Left lung (tissue), 4 donors: ENCODE measurements at regions not wholly inside any gene's neighbourhood (a gene's known extent, or its start where the extent isn't known, plus 50 kb on each side); places are given as distances from the start of the nearest gene placed in this dataset.

Source experiments
- ATAC-seq: fragments of 200-7000 bp; cut with Tn5 transposase; one replicate; pipeline ENCODE4 v1.9.1; 2020; ENCODE audit warnings: moderate library complexity
- DNase-seq, 4 donors: peaks; one replicate each; pipeline ENCODE4 v3.0.0-alpha.2; 2013 to 2020
- H3K27ac ChIP-seq, 2 donors: fragments of 200-600 bp; sonication (generic) in 1 of 2; one replicate each; pipeline versions ENCODE4 v1.5.0 to v1.8.0; 2020 to 2021
- H3K27me3 ChIP-seq, 2 donors: fragments of 200-600 bp; sonication (generic) in 1 of 2; one replicate each; pipeline versions ENCODE4 v1.5.0 to v1.8.0; 2020 to 2021
- H3K36me3 ChIP-seq, 2 donors: fragments of 200-600 bp; sonication (generic) in 1 of 2; one replicate each; pipeline versions ENCODE4 v1.5.0 to v1.8.0; 2020 to 2021
- H3K4me1 ChIP-seq, 2 donors: fragments of 200-600 bp; one replicate each; pipeline ENCODE4 v1.8.0; 2021
- H3K4me3 ChIP-seq, 2 donors: fragments of 200-600 bp; sonication (generic) in 1 of 2; one replicate each; pipeline versions ENCODE4 v1.5.0 to v1.8.0; 2020 to 2021; ENCODE audit warnings: mild to moderate bottlenecking in 1 of 2
- H3K9me3 ChIP-seq, 2 donors: fragments of 200-600 bp; sonication (generic) in 1 of 2; one replicate each; pipeline versions ENCODE4 v1.5.0 to v1.8.0; 2020 to 2021
- intact Hi-C, 2 donors: fragments of 100-400 bp; cut with DNase I; formaldehyde crosslinking; loops; one replicate each; pipeline versions ENCODE4 v1.11.2 to v1.14.2; 2022
- TF ChIP-seq, protein P1 (sequence below), 2 donors: fragments of 200-600 bp; sonication (generic) in 1 of 2; IDR thresholded peaks; one replicate each; pipeline versions ENCODE4 v1.5.0 to v1.8.0; 2021; ENCODE audit warnings: antibody characterized with exemption in 2 of 2
- donor health status: DM: no; HTN: yes; CAD: no.
- donor health status: DM: no; HTN: no; CAD: no.

DNA sequence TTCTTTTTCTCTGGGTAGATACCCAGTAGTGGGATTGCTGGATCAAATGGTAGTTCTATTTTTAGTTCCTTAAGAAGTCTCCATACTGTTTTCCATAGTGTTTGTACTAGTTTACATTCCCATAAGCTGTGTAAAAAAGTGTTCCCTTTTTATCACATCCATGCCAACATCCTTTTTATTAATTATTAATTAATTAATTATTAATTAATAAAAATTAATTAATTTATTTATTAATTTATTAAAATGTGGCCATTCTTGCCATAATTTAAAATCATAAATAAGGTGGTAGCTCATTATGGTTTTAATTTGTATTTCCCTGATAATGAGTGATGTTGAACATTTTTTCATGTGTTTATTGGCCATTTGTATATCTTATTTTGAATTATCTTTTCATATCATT, 173.9 kb upstream of the FOXN2 start:
- TF ChIP-seq, protein P1, sequence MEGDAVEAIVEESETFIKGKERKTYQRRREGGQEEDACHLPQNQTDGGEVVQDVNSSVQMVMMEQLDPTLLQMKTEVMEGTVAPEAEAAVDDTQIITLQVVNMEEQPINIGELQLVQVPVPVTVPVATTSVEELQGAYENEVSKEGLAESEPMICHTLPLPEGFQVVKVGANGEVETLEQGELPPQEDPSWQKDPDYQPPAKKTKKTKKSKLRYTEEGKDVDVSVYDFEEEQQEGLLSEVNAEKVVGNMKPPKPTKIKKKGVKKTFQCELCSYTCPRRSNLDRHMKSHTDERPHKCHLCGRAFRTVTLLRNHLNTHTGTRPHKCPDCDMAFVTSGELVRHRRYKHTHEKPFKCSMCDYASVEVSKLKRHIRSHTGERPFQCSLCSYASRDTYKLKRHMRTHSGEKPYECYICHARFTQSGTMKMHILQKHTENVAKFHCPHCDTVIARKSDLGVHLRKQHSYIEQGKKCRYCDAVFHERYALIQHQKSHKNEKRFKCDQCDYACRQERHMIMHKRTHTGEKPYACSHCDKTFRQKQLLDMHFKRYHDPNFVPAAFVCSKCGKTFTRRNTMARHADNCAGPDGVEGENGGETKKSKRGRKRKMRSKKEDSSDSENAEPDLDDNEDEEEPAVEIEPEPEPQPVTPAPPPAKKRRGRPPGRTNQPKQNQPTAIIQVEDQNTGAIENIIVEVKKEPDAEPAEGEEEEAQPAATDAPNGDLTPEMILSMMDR (IDR thresholded peaks at IDR 0.05), result no peak
- DNase-seq (no peak), ATAC-seq (no peak)
- intact Hi-C loops, result no loop called here
- no peak overlapping the region for H3K4me3 ChIP-seq
- no peaks in the 10 kb centered on the region for H3K9me3 ChIP-seq
- no peak overlapping the region for H3K27ac ChIP-seq
- peaks cover 0 to 10% of the 10 kb centered on the region in 2 donors for H3K4me1 ChIP-seq
- no peaks in the 10 kb centered on the region for H3K27me3 ChIP-seq
- no peaks in the 10 kb centered on the region for H3K36me3 ChIP-seq

DNA sequence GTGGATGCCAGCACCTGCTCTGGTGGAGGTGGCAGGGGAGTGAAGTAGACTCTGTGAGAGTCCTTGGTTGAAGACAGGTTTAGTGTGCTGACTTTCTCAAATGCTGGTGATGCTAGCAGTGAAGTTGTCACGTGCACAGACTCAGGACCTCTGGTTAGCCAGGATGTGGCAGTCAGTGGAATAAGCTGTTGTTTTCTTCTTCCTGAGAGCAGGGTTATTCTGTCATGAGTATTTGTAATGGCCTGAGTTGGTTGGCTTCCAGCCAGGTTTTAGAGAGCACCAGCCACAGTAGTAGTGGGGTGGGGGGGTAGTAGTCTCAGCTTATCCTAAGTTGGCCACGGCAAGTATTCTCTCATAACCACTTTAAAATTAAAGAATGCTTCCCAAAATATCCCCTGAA, 169.7 kb upstream of the FOXN2 start:
- H3K36me3 ChIP-seq, result no peaks in the 10 kb centered on the region
- H3K27ac ChIP-seq, result no peak overlapping the region
- H3K9me3 ChIP-seq, result no peaks in the 10 kb centered on the region
- no peak overlapping the region for H3K4me3 ChIP-seq
- ATAC-seq (peak; percentile 66), DNase-seq (peak in 1 of 4 donors; percentile 13)
- no peaks in the 10 kb centered on the region for H3K27me3 ChIP-seq
- H3K4me1 ChIP-seq, result peaks cover 0 to 32% of the 10 kb centered on the region in 2 donors
- TF ChIP-seq, protein P1 (IDR thresholded peaks at IDR 0.05), result no peak
- intact Hi-C loops, result no loop called here

DNA sequence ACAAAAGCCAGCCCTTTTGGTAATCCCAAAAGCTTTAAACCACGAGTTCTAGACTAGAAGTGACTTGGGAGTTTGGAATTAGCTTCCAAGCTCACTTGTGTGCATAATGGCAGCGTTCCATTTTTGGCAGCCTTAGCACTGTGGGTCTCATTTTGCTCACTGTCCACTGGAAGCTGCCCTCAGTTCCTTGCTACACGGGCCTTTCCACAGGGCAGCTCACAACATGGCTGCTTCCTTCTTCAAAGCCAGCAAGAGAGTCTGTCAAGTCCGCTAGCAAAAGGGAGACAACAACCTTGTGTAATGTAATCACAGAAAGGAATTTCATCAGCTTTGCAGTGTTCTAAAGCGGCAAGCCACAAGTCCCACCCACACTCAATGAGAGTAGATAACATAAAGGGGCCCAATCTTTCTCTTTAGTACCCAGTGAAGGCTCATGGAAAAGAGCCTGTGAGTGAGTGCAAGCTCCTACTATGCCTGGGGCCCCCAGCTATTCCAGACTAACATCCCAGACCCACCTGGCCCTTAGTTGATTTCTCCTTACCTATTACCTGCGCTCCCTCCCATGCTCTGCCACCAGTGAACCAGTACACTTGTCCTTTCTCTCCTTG, 168.5 kb upstream of the FOXN2 start:
- TF ChIP-seq, protein P1 (IDR thresholded peaks at IDR 0.05), result no peak
- DNase-seq, result no peak
- ATAC-seq, result peak; percentile 69
- H3K4me1 ChIP-seq, result peaks cover 0 to 32% of the 10 kb centered on the region in 2 donors
- H3K36me3 ChIP-seq, result no peaks in the 10 kb centered on the region
- H3K4me3 ChIP-seq, result no peak overlapping the region
- no peaks in the 10 kb centered on the region for H3K9me3 ChIP-seq
- H3K27me3 ChIP-seq, result no peaks in the 10 kb centered on the region
- H3K27ac ChIP-seq, result peak overlapping the region in 1 of 2 donors; percentile 50
- intact Hi-C loops, result no loop called here

GRCh38 chr2:48146552-48146951, 167.9 kb upstream of the FOXN2 start:
- ATAC-seq, result no peak

GRCh38 chr2:48147719-48148118, 166.8 kb upstream of the FOXN2 start:
- no peak overlapping the region for H3K4me3 ChIP-seq
- H3K27me3 ChIP-seq, result no peaks in the 10 kb centered on the region
- TF ChIP-seq, protein P1 (IDR thresholded peaks at IDR 0.05), result no peak
- no peak for ATAC-seq
- no peak for DNase-seq
- no peaks in the 10 kb centered on the region for H3K36me3 ChIP-seq
- intact Hi-C loops, result no loop called here
- no peak overlapping the region for H3K27ac ChIP-seq
- H3K9me3 ChIP-seq, result no peaks in the 10 kb centered on the region
- H3K4me1 ChIP-seq, result peaks cover 0 to 32% of the 10 kb centered on the region in 2 donors

More at GRCh38 chr2:48146552-48146951, 167.9 kb upstream of the FOXN2 start:
- H3K27me3 ChIP-seq, result no peaks in the 10 kb centered on the region
- H3K27ac ChIP-seq, result peak overlapping the region in 1 of 2 donors; percentile 50
- TF ChIP-seq, protein P1 (IDR thresholded peaks at IDR 0.05), result no peak
- peaks cover 0 to 32% of the 10 kb centered on the region in 2 donors for H3K4me1 ChIP-seq
- no peak overlapping the region for H3K4me3 ChIP-seq
- intact Hi-C loops, result no loop called here
- DNase-seq, result no peak
- no peaks in the 10 kb centered on the region for H3K9me3 ChIP-seq
- H3K36me3 ChIP-seq, result no peaks in the 10 kb centered on the region
